ENCODE measurements at regions not wholly inside any gene's neighbourhood (a gene's known extent, or its start where the extent isn't known, plus 50 kb on each side); places are given as distances from the start of the nearest gene placed in this dataset.
"Not testable (repeated sequence)": the region's sequence is repeated elsewhere in the genome, so short reads cannot be mapped to it uniquely, and the experiment has no call there.

DNA sequence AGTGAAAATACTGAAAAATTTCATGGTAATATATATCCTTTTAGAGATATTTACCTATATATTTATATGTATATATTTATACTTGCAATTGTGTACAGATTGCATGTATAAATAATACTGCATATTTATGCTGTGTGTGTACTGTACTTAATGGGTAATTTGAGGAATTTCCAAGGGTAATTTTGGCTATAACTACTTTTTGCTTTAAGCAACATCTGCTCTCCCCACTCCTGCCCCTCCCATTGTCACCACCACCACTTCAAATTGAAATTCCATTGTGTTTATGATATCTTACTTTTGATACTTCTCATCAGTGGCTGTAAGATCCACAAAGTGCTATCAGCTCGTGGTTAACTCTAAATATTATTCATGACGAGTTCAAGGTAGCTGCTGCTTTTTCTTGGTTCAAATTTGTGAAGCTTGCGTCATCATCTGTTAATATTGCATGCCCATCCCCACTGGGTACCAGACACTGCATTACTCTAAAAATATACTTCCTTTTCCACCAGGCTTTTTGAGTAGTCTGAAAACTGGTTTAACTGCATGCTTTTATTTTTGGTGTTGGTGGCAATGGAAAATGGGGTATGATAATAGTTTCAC lies 91.7 kb upstream of the MITF start:
- peak; percentile 15 for DNase-seq

DNA sequence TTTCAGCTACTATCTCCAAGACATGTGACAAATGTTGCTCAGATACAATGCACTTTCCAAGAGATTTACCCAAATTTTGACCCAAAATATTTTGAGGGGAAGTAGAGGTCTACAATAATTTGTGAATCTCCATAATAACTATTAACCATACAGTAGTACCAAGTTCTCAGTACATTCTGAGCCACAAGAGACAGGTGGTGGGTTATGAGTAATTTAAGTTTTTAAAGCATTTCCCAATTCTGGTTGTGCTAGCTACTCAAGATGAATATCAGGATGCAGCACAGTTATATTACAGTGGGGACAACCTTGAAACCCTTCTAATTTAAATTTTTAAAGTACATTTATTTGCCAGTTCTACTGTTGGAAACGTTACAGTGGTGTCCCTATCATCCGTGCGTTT lies 92.2 kb upstream of the MITF start:
- DNase-seq = no peak

DNA sequence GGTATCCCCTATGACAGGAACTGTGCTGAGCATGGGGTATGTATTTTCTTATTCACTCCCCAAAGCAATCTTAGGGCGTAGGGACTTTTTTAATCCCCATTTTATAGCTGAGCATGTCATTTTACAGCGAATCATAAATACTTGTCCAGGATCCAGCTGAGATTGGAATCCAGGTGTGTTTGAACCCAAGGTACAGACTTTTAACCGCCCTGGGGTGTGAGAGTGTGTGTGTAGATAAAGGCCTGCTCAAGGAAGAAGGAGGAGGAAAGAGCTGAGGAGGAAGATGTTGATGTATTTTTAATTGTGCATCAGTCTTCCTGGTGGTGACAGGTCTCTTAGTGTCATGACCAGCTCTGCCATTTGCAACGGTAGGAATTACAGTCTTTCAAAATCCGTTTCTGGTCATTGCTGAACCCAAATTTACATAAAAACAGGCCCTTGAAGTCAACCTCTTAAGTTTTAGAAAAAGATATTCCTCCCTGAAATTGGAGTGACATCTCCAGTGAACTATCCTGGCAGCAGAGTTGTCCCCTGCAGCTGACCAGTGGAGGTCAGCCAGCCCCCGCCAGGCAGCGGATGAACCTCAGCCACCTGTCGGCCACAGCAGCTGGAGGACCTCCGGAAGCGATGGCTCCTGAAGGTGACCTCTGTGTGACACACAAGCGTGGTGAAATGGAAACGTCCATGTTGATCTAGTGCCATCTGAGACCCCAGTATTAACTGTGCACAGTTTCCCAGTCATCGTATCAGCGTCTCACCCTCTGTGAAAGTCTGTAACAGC lies 92.8 kb upstream of the MITF start:
- no peak for DNase-seq

DNA sequence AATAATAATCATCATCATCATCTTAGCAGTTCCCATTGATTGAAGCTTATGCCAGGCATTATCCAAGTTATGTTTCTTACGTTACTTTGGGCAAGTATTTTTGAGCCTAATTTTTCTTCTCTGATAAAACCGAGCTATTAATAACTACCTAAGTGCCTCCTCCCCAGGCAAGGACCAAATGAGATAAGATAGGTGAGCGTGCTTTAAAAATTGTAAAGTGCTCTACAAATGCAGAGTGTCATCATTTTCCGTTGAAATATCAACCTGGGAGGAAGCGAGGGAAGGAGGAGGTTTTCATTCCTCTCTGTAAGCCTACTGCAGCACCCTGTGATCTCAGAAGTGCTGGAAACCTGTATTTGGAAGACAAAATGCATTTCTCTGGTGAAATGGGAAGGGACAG lies 96.7 kb upstream of the MITF start:
- DNase-seq = no peak

DNA sequence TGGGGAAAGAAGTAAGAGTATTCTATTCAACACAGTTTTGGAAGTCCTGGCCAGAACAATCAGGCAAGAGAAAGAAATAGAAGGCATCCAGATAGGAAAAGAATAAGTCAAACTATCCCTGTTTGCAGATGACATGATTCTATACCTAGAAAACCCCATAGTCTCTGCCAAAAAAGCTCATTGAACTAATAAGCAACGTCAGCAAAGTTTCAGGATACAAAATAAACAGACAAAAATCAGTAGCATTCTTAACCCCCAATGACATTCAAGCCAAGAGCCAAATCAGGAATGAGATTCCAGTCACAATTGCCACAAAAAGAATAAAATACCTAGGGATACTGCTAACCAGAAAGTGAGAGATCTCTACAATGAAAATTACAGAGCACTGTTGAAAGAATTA lies 99.4 kb upstream of the MITF start:
- DNase-seq = no peak

DNA sequence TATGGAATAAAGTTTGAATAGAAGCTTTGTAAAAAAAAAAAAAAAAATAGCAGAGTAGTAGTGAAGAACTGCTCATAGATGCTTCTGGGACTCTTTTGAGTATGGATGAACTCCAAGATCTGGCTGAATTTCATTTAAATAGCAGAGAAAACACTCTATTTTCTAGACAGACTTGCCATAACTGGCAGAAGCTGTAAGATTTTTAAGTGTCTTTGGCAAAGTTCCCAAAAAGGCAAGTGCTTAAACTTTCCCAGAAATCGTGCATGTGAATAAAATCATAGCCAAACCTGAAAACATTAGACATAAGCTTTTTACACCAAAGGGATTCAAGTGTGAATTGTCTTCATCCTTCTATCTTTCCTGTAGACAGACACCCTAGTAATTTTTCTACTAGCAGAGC lies 110.3 kb upstream of the MITF start:
- no peak for DNase-seq

DNA sequence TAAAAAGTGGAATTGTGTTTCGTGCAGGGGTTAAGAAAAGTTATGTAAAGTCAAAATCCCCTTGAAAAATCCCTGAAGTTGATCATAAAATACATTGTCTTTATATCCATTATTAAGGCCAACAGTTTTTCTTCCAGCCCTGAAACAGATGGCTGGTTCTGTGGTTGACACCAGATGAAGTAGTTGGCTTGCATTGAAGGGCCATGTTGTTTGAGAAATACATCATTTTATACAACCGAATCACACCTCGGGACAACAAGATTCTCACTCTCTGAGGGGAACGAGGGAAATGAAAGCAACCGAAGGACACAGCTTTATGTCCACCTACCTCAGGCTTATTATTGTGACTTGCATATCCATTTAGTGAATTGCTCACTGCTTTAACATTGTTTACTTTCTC lies 126.0 kb upstream of the MITF start:
- DNase-seq = no peak

DNA sequence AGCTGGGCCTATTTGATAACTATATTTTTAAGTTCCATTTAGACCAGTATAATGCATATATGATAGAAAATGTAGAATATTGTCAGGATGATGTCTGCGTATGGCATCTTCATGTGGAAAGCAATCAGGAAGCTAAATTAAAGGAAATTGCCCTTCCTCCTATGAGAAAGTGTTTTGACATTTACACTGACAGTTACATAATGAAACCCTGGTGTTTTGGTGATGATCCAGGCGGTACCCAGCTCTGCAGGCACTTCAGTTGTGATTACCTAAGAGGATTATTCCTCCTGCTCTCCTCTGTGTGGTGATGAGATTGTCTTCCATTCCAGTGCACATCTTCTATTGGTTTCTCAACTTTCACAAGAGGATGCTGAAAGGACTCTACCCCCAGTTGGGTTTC lies 126.5 kb upstream of the MITF start:
- DNase-seq = no peak

DNA sequence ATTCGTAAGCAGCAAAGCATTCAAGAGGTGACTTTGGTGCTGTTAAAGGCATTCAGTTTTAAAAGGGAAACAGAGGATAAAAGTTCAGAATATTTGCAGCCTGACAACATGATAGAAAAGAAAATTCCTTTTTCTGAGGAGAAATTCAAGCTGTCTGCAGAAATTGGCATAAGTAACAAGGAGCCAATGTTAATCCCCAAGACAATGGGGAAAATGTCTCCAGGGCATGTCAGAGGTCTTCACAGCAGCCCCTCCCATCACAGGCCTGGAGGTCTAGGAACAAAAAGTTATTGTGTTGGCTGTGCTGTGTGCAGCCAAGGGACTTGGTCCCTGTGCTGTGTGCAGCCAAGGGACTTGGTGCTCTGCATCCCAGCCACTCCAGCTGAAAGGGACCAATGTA lies 129.7 kb upstream of the MITF start:
- not testable (repeated sequence) for DNase-seq

DNA sequence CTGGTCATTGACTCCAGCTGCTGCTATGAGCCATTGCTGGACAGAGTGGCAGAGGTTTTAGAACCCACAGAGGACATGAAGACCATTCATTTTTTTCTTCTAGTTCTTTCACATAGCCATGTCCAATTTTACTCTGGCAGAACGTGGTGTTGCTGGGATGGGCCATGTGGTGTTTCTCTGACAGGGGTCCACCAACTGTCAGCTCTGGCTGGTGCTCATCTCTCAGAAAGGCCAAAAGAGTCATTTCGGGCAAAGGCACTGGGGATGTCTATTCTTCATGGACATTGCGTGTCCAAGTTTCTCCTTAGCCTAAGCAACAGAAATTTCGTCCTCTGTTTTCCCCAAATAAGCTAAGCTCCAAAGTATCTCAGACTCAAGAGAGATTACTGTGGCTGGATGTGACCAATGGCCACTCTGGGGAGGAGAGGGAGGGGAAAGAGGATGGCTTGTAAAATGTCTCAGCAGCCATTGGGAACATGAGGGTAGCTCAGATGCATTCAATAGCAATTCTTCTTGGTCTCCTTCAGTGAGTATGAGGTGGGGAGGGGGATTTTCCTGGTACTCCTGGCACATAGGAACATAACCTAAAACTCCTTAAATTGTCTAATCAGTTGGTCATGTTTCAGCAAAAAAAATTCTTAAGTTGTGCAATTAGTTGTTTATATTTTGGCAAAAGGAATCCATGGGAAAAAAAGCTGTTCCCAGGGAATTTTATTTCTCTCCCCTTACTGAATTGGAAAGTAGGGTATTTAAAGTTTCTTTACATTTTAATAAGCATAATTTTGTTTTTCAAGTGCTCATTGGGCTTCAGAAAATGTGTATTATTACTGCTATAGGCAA lies 131.6 kb upstream of the MITF start:
- DNase-seq = no peak

DNA sequence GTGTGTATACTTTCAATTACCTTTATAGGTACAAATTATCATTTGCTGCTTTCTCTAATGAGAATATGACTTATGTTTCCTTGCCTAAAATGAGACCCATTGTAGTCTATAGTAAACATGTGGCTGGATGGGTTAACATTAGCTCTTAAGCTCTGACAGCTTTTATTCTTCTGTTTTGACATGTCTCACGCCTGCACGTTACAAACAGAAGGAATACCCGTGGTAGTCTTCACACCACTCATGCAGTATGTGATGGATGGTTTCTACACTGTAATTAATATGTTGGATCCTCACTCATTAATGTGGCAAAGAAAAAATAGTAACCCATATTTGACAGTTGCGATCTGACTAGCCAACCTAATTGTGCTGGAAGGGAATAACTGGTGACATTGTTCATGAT lies 133.4 kb upstream of the MITF start:
- DNase-seq = no peak

DNA sequence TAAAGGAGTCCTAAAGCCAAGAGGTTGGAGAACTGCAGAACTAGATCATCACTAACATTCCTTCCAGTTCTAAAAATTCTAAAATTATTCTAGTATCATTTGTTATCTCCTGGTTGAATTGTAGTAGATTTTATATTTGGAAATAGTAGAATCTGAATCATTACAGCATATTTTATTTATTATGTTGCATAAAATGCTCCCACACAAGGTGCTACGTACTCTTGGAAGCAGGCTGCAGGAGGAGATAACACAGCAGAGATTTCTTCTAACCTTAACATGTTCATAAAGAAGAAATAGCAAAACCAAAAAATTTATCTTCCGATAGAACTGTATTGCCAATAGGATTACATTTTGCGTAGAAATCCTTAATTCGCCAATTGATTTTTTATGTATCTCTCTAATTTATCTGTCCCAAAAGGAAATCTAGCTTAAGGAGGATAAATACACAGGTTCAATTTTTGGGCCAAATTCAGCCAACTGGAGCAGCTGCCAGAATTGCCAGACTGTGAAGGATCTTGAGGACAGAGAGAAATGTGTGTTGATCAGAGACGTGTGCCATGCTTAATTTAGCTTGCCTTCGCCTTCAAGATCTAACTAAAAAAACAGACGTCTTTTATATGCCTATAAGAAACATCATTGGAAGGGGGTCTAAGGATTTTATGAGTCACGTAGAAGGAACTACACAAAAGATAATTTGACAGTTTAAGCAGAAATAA lies 134.4 kb upstream of the MITF start:
- no peak for DNase-seq

DNA sequence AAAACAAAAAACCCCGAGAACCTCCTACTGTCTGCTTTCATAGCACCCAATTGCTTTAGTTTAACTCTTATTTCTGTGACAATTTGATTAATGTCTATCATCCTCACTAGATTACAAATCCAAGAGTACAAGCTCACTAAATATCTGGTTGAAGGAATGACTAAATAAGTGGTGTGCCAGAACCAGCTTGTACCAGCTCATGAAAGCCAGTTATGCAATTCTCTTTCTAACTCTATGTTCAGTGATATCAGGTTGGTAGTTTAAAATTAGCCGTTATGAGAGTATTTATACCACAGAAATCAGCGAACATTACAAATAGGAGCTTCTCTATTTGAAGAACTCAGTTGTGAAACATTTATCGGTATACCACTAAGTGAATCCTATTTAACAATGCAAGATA lies 137.2 kb upstream of the MITF start:
- no peak for DNase-seq

DNA sequence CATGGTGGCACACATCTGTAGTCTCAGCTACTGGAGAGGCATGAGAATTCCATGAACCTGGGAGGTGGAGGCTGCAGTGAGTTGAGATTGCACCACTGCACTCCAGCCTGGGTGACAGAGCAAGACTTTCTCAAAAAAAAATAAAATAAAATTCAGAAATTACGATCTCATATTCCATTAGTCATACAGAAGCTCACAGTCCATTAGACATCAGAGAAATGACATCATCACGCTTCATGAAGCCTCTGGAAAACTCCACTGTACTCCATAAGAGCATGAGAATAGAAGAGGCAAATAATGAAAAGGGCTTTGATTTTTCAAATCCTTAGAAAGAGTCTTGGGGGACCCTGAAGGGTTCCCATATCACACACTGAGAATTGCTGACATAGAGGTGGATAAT lies 145.0 kb upstream of the MITF start:
- DNase-seq = no peak

DNA sequence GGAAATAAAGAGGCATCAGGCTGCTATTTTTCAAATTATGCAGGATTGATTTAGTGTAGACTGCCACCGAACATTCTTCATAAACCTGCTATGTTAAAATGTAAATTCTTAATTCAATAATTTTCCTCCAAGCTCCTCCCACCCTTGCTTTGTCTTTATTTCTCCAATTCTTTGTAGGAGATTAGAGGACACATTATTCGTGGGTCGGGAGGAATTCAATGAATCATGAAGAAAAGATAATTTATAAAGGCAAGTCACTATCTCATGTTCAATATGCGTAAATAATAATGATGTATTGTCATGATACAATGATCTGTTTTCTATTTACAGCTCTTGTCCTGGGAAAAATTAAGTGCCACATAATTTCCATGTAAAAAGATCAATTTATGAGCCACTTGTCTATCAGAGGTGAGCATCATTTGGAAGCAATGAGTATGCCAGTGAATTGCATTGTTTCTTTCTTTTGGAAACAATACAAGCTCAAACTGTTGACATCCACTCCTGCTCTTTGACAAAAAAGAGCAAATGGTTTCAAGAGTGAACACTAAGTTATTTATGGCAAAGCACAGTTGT lies 148.0 kb upstream of the MITF start:
- no peak for DNase-seq

DNA sequence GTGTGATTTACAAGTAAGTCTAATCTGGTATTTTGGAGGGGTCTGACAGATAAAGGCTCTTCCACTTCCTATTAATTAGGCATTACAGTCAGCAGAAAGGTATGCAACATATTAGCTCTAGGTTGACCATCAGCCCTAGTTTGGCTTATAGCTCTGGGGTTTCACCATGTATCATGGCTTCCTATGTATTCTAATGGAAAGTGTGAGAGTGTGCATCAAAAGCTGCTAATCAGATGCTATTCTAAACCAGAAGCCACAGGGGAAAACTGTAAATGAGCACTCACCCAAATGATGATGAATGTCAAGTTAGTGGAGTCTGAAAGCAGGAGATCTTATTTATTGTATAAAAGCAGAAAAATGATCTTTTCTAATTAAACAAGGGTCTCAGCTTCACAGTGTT lies 149.2 kb upstream of the MITF start:
- no peak for DNase-seq

DNA sequence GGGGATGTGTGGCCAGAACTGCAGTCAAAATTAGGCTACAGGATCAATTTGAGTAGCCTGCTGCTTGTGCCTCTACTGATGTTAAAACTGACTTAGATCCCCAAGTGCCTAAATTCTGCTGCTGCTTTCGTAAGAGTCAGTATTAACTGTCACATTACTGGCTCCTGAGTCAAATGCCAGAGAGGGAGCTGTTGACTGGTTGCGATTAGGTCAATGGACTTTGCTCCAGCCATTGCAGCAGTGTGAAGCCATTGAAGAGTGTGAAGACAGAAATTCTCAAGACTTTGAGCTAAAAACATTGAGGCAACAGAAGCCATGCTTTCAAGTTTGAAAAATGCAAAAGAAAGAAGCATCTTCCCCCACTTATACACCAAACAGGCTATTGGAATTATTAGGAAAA lies 151.1 kb upstream of the MITF start:
- DNase-seq = no peak

DNA sequence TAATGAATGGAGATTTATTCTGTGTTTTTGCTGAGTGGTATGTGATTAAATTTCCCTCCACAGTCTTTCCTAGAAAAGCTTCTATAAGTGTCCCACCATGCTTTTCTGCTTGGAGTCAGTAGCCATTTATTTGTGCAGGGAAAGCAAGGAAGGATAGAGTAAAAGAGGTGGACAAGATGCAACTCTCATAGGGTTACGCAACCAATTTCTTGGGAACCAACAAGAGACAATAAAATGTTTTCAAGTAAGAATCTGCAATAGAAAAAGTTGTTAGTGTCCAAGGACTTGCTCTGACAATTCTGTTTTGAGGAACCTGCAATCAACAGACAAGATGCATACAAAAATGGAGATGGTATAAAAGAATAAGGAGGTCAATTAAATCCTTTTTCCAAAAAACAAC lies 153.8 kb upstream of the MITF start:
- no peak for DNase-seq

DNA sequence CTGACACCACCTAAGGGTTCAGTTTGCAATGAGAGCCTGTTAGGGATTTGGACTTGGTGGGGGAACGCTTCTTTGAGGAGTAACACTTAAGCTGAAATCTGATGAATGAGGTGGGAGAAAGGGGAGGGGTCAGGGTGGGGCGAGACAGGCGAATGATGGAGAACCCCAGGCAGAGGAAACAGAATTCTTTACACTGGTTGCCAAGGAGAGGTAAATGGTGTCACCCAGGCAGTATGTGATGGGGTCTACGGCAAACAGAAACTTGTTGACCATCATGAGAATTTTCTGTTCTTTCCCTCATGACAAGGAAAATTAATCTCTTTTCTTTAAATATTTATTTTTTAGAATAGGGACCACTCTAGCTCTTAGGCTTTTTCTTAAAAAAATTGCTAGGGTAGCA lies 157.2 kb upstream of the MITF start:
- DNase-seq = no peak

DNA sequence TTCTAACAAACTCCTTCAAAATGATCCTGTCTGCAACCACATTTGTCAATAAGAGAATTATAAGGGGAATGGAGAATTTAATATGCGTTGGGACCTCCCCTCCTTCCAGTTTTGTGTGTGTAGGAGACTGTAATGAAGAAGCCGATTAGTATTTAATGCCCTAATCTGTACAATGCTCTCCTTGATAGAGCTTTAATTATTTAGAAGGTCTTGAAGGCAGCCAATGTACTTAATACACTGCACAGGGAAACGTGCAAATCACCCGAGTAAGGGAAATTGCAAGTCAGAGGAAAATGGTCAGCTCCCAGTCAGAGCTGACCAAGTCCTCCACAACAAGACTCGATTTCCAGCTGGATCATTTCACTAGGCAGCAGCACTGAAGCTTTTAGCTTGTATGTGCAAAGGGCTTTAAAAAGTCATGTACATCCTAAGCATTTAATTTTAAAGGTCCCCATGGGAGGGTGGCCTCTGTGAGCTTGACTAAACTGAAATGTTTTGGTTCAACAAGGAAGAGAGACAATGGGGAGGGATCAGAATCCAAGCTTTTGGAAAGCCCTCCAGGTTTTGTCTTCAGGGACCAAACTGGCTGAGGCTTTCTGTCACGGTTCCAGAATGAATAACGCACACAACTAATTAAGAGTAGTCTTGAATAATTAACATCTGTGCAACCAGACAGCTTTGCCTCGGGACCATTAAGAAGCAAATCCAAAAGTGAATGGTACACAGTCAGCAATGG lies 159.8 kb upstream of the MITF start:
- no peak for DNase-seq

DNA sequence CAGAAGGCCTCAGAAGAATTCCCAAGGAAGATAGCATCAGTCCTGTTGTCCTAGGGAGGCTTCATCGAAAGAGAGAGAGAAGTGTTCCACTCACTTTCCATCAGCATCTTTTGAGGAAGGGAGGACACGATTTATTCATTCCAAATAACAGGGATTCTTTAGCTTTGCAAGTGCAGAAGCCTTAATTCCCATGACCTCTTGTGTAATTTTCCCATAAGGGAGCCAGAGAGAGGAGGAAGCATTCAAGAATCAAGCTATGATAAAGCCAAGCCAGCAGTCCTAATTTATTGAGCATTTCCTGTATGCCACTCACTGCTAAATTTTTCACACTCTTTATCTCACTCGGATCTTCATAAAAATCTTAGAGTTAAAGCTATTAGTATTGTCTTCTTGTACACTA lies 169.7 kb upstream of the MITF start:
- DNase-seq = no peak

DNA sequence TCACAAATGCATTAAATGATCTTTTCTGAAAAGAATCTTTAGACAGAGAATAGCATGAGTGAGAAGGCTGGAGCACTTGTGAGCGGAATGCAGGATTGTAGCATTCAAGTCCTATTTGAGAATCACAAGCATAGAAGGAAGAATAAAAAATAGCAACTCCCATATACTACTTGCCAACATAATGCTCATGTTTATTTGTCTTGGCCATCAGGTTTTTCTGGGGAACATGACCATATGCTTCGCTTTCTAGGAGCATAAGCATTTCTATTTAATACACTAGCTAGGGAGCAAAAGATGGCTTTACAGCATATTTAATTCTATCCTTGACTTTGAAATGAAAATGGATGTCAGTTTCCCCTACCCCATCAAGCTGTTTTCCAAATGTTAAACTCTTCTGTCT lies 170.3 kb upstream of the MITF start:
- no peak for DNase-seq
